Activated CD8-positive, alpha-beta memory T cell treated with anti-CD3 and anti-CD28 coated beads, Interleukin-2, amount 10 ng/mL, durations not matched to agents 7 days and 5 days (primary cell): ENCODE measurements at regions not wholly inside any gene's neighbourhood (a gene's known extent, or its start where the extent isn't known, plus 50 kb on each side); places are given as distances from the start of the nearest gene placed in this dataset.
"Not testable (repeated sequence)": the region's sequence is repeated elsewhere in the genome, so short reads cannot be mapped to it uniquely, and the experiment has no call there.

Experiments used
- ATAC-seq: fragments of 150-1000 bp; cut with Tn5 transposase; one replicate; pipeline ENCODE4 v1.10.0; 2021; ENCODE audit warnings: moderate library complexity
- CTCF ChIA-PET: fragments of 350-600 bp; sonication (Branson Sonifier 250); formaldehyde crosslinking; loops from one replicate; lab custom pipeline; 2021; ENCODE audit warnings: antibody characterized with exemption; lab: Charles Lee
- DNase-seq: peaks from one replicate; pipeline ENCODE4 v3.0.0-alpha.2; 2020
- H3K27ac Mint-ChIP-seq: one replicate; pipeline ENCODE4 v1.8.0; 2021; ENCODE audit warnings: mild to moderate bottlenecking, mixed read lengths
- H3K27me3 Mint-ChIP-seq: one replicate; pipeline ENCODE4 v1.8.0; 2021; ENCODE audit warnings: mixed read lengths
- H3K36me3 Mint-ChIP-seq: one replicate; pipeline ENCODE4 v1.8.0; 2021; ENCODE audit warnings: mild to moderate bottlenecking, mixed read lengths
- H3K4me1 Mint-ChIP-seq: one replicate; pipeline ENCODE4 v1.8.0; 2021; ENCODE audit warnings: mixed read lengths
- H3K4me3 Mint-ChIP-seq: one replicate; pipeline ENCODE4 v1.8.0; 2021; ENCODE audit warnings: mild to moderate bottlenecking, moderate library complexity, mixed read lengths
- H3K9me3 Mint-ChIP-seq: one replicate; pipeline ENCODE4 v1.8.0; 2022; ENCODE audit warnings: low read depth, mixed read lengths

GRCh38 chr15:85256009-85256997 lies 124.1 kb upstream of the AKAP13 start:
- H3K4me1 Mint-ChIP-seq = peaks cover 16% of the 10 kb centered on the region
- H3K27me3 Mint-ChIP-seq, H3K9me3 Mint-ChIP-seq, ATAC-seq, DNase-seq, CTCF ChIA-PET, H3K27ac Mint-ChIP-seq, H3K36me3 Mint-ChIP-seq, H3K4me3 Mint-ChIP-seq: not testable (repeated sequence)

- not testable (repeated sequence) for DNase-seq, ATAC-seq, H3K27me3 Mint-ChIP-seq, H3K9me3 Mint-ChIP-seq, H3K36me3 Mint-ChIP-seq, H3K4me3 Mint-ChIP-seq
- CTCF ChIA-PET = interaction anchor here (1.1 kb wide), 1 partner anchor 38 kb away, joined by 3 read pairs; no protein-coding TSS in a partner anchor
- peak overlapping the region; percentile 24 for H3K27ac Mint-ChIP-seq
- H3K4me1 Mint-ChIP-seq = peaks cover 16% of the 10 kb centered on the region
These were observed 122.3 kb upstream of the AKAP13 start for GRCh38 chr15:85258062-85258445.

- H3K27me3 Mint-ChIP-seq, H3K27ac Mint-ChIP-seq, H3K4me3 Mint-ChIP-seq, H3K36me3 Mint-ChIP-seq, CTCF ChIA-PET, ATAC-seq, DNase-seq, H3K9me3 Mint-ChIP-seq: not testable (repeated sequence)
- H3K4me1 Mint-ChIP-seq = peaks cover 14% of the 10 kb centered on the region
These were observed 121.7 kb upstream of the AKAP13 start for GRCh38 chr15:85258559-85259209.

GRCh38 chr15:85260526-85260925 lies 119.9 kb upstream of the AKAP13 start:
- H3K27ac Mint-ChIP-seq, H3K27me3 Mint-ChIP-seq, ATAC-seq, CTCF ChIA-PET, H3K36me3 Mint-ChIP-seq, H3K9me3 Mint-ChIP-seq, DNase-seq, H3K4me3 Mint-ChIP-seq: not testable (repeated sequence)
- H3K4me1 Mint-ChIP-seq = peaks cover 14% of the 10 kb centered on the region

GRCh38 chr15:85262461-85263055 lies 117.8 kb upstream of the AKAP13 start:
- H3K27ac Mint-ChIP-seq, H3K9me3 Mint-ChIP-seq, CTCF ChIA-PET, H3K4me1 Mint-ChIP-seq, H3K27me3 Mint-ChIP-seq, H3K4me3 Mint-ChIP-seq, ATAC-seq, H3K36me3 Mint-ChIP-seq, DNase-seq: not testable (repeated sequence)

- H3K4me1 Mint-ChIP-seq, H3K36me3 Mint-ChIP-seq, H3K27ac Mint-ChIP-seq, CTCF ChIA-PET, DNase-seq, H3K9me3 Mint-ChIP-seq, H3K27me3 Mint-ChIP-seq, H3K4me3 Mint-ChIP-seq, ATAC-seq: not testable (repeated sequence)
These were observed 116.5 kb upstream of the AKAP13 start for GRCh38 chr15:85263842-85264440.

GRCh38 chr15:85264614-85265190 lies 115.7 kb upstream of the AKAP13 start:
- H3K9me3 Mint-ChIP-seq, H3K27me3 Mint-ChIP-seq, H3K36me3 Mint-ChIP-seq, H3K27ac Mint-ChIP-seq, DNase-seq, H3K4me1 Mint-ChIP-seq, CTCF ChIA-PET, H3K4me3 Mint-ChIP-seq, ATAC-seq: not testable (repeated sequence)

- H3K4me3 Mint-ChIP-seq, DNase-seq, ATAC-seq, H3K9me3 Mint-ChIP-seq, H3K27me3 Mint-ChIP-seq, H3K4me1 Mint-ChIP-seq, CTCF ChIA-PET, H3K36me3 Mint-ChIP-seq, H3K27ac Mint-ChIP-seq: not testable (repeated sequence)
These were observed 113.1 kb upstream of the AKAP13 start for GRCh38 chr15:85267158-85267857.

GRCh38 chr15:85274315-85275050 lies 105.9 kb upstream of the AKAP13 start:
- CTCF ChIA-PET = interaction anchor here (0.6 to 2.4 kb wide), 2 partner anchors 15 to 107 kb away, joined by 3 to 8 read pairs; no protein-coding TSS in a partner anchor
- peaks cover 3% of the 10 kb centered on the region for H3K4me1 Mint-ChIP-seq
- ATAC-seq (no peak), DNase-seq (no peak)
- peaks cover 3% of the 10 kb centered on the region for H3K27me3 Mint-ChIP-seq
- no peak overlapping the region for H3K4me3 Mint-ChIP-seq
- H3K36me3 Mint-ChIP-seq = no peaks in the 10 kb centered on the region
- no peak overlapping the region for H3K27ac Mint-ChIP-seq
- no peaks in the 10 kb centered on the region for H3K9me3 Mint-ChIP-seq

GRCh38 chr15:85276508-85276907 lies 103.9 kb upstream of the AKAP13 start:
- Mint-ChIP-seq H3K4me3 (no peak overlapping the region), H3K27me3 (peaks cover 3% of the 10 kb centered on the region), H3K9me3 (no peaks in the 10 kb centered on the region), H3K36me3 (no peaks in the 10 kb centered on the region), H3K27ac (no peak overlapping the region), H3K4me1 (peaks cover 18% of the 10 kb centered on the region)
- CTCF ChIA-PET = interaction anchor here (0.7 kb wide), 1 partner anchor 14 kb away, joined by 3 read pairs; no protein-coding TSS in a partner anchor
- ATAC-seq = no peak
- no peak for DNase-seq

- Mint-ChIP-seq H3K4me3 (no peak overlapping the region), H3K36me3 (no peaks in the 10 kb centered on the region), H3K9me3 (no peaks in the 10 kb centered on the region), H3K4me1 (peaks cover 18% of the 10 kb centered on the region), H3K27me3 (peaks cover 3% of the 10 kb centered on the region), H3K27ac (no peak overlapping the region)
- DNase-seq (no peak), ATAC-seq (no peak)
- CTCF ChIA-PET = interaction anchor here (0.7 kb wide), 1 partner anchor 13 kb away, joined by 3 read pairs; no protein-coding TSS in a partner anchor
These were observed 103.5 kb upstream of the AKAP13 start for GRCh38 chr15:85276921-85277320.
